ENCODE measurements at regions not wholly inside any gene's neighbourhood (a gene's known extent, or its start where the extent isn't known, plus 50 kb on each side); places are given as distances from the start of the nearest gene placed in this dataset.

GRCh38 chr12:108414021-108414420, 74.9 kb upstream of the CMKLR1 start:
- TF ChIP-seq TOX (CRISPR knock-in tag; IDR thresholded peaks at IDR 0.05; ENCODE audit: borderline replicate concordance) (no peak), ZNF565 (CRISPR knock-in tag; conservative IDR thresholded peaks at IDR 0.05; ENCODE audit: low read depth) (no peak), RARB (CRISPR knock-in tag; IDR thresholded peaks at IDR 0.05) (no peak)

Data from SK-N-SH treated with all-trans-retinoic acid at 6 μM for 48 hours (cell line).